HepG2 (cell line): ENCODE measurements at regions not wholly inside any gene's neighbourhood (a gene's known extent, or its start where the extent isn't known, plus 50 kb on each side); places are given as distances from the start of the nearest gene placed in this dataset.

Experiments
- ATAC-seq: fragments of 200-7000 bp; cut with Tn5 transposase; 3 replicates; pipeline ENCODE4 v1.9.1; 2020; ENCODE audit warnings: mild to moderate bottlenecking, moderate library complexity
- BruUV-seq: library from RNA; stranded (reverse); fragments of 400-500 nt; replicated peaks from 2 replicates; lab custom pipeline; 2021; lab: Mats Ljungman, UMichigan
- CTCF ChIA-PET: fragments of 300-600 bp; formaldehyde crosslinking; extraction: SDS; loops from one replicate; lab custom pipeline; 2021; ENCODE audit warnings: low total read pairs, inconsistent platforms, low intra/inter-chr PET ratio; lab: Yijun Ruan, JAX
- POLR2A ChIA-PET: fragments of 350-600 bp; sonication (Branson Sonifier 250); formaldehyde crosslinking; loops from one replicate; lab custom pipeline; 2020; ENCODE audit warnings: antibody characterized with exemption, inconsistent platforms; lab: Yijun Ruan, JAX
- DNase-seq: peaks from one replicate; pipeline ENCODE4 v3.0.0-alpha.2; 2015; ENCODE audit warnings: low spot score
- FAIRE-seq: peaks from 3 replicates; lab custom pipeline; 2011; peaks lifted over from hg19 to GRCh38; lab: Jason Lieb, UNC
- H2AFZ ChIP-seq: one replicate; pipeline ENCODE4 v1.6.1; 2011; ENCODE audit warnings: low read length, inconsistent platforms
- H3K27ac ChIP-seq: fragments of 300-600 bp; 3 replicates; pipeline ENCODE4 v1.8.0; 2011; ENCODE audit warnings: mixed run types, mild to moderate bottlenecking, mixed read lengths, low read length, inconsistent platforms; ENCODE audit not compliant: insufficient read depth; ENCODE audit errors: extremely low read length
- H3K27me3 ChIP-seq, 2 experiments: fragments of 200-600 bp in 1 of 2; 2 replicates in 1 of 2; 3 replicates in 1 of 2; pipeline versions ENCODE4 v1.6.0 to v1.8.0; 2011; ENCODE audit warnings: low read length in 2 of 2, mild to moderate bottlenecking in 2 of 2, moderate library complexity in 2 of 2, inconsistent platforms in 1 of 2; ENCODE audit not compliant: insufficient read depth in 2 of 2, control insufficient read depth in 1 of 2
- H3K36me3 ChIP-seq, 2 experiments: fragments of 200-600 bp in 1 of 2; replicated peaks in 1 of 2; 2 replicates in 1 of 2; 3 replicates in 1 of 2; pipeline versions ENCODE4 v1.5.1 to v1.8.0; 2011; ENCODE audit warnings: low read length in 2 of 2, inconsistent platforms in 1 of 2; ENCODE audit not compliant: insufficient read depth in 2 of 2, control insufficient read depth in 1 of 2
- H3K4me1 ChIP-seq: 2 replicates; pipeline ENCODE4 v1.5.1; 2012; ENCODE audit warnings: low read length, inconsistent platforms; ENCODE audit not compliant: insufficient read depth
- H3K4me2 ChIP-seq: 2 replicates; pipeline ENCODE4 v1.6.0; 2011; ENCODE audit warnings: low read depth, low read length, inconsistent platforms
- H3K4me3 ChIP-seq, 3 experiments: fragments of 200-600 bp in 1 of 3; sonication (generic), shearing (Covaris generic) in 1 of 3; replicated peaks in 1 of 3; 2 replicates each; pipeline ENCODE4 v1.5.1; 2011 to 2016; ENCODE audit warnings: low read length in 3 of 3, inconsistent platforms in 2 of 3, low read depth in 2 of 3, mild to moderate bottlenecking in 2 of 3, control low read depth in 1 of 3, mixed read lengths in 1 of 3; ENCODE audit not compliant: insufficient read depth in 1 of 3
- H3K79me2 ChIP-seq: one replicate; pipeline ENCODE4 v1.6.1; 2011; ENCODE audit warnings: low read length, inconsistent platforms; ENCODE audit not compliant: insufficient read depth
- H3K9ac ChIP-seq: 2 replicates; pipeline ENCODE4 v1.6.0; 2011; ENCODE audit warnings: mild to moderate bottlenecking, low read depth, low read length, inconsistent platforms; ENCODE audit not compliant: insufficient read depth
- H3K9me3 ChIP-seq: 2 replicates; pipeline ENCODE4 v1.5.1; 2012; ENCODE audit warnings: mild to moderate bottlenecking, low read length
- H4K20me1 ChIP-seq: 2 replicates; pipeline ENCODE4 v1.6.0; 2011; ENCODE audit warnings: inconsistent platforms, mild to moderate bottlenecking, low read length, moderate library complexity; ENCODE audit not compliant: insufficient read depth
- BRCA1 ChIP-seq: sonication (generic); formaldehyde crosslinking; IDR thresholded peaks from 2 replicates; pipeline ENCODE4 v1.4.0; 2020; ENCODE audit warnings: missing genetic modification reagents
- ZNF782 ChIP-seq: sonication (generic); formaldehyde crosslinking; IDR thresholded peaks from 2 replicates; pipeline ENCODE4 v1.4.0; 2020; ENCODE audit warnings: missing genetic modification reagents, mild to moderate bottlenecking, borderline replicate concordance
- ZNF839 ChIP-seq: sonication (generic); formaldehyde crosslinking; IDR thresholded peaks from 2 replicates; pipeline ENCODE4 v1.4.0; 2020; ENCODE audit warnings: missing genetic modification reagents, mild to moderate bottlenecking, borderline replicate concordance
- ZNF879 ChIP-seq: sonication (generic); formaldehyde crosslinking; IDR thresholded peaks from 2 replicates; pipeline ENCODE4 v1.8.1; 2023; ENCODE audit warnings: missing genetic modification reagents
- WGBS: methylation state at CpG from one replicate; pipeline ENCODE4 v1.1.6; 2017; ENCODE audit warnings: low lambda C conversion rate; 5-methylcytosine and 5-hydroxymethylcytosine counted together
- in situ Hi-C: cut with HindIII; loops from 2 replicates; pipeline ENCODE4 v1.10.0; 2017; ENCODE audit warnings: low pct_unique_long_range_greater_than_20kb; ENCODE audit not compliant: extremely low pct_ligation_motif_present
- intact Hi-C: fragments of 100-400 bp; cut with micrococcal nuclease; formaldehyde crosslinking; loops from one replicate; pipeline ENCODE4 v1.10.0; 2022; ENCODE audit not compliant: unreplicated experiment
- TF ChIP-seq, protein P1 (sequence below): sonication (generic); formaldehyde crosslinking; IDR thresholded peaks from 2 replicates; pipeline ENCODE4 v1.4.0; 2020; ENCODE audit warnings: missing genetic modification reagents
- TF ChIP-seq, protein P2 (sequence below): fragments of 450-650 bp; IDR thresholded peaks from 2 replicates; pipeline ENCODE4 v1.6.1; 2016

DNA sequence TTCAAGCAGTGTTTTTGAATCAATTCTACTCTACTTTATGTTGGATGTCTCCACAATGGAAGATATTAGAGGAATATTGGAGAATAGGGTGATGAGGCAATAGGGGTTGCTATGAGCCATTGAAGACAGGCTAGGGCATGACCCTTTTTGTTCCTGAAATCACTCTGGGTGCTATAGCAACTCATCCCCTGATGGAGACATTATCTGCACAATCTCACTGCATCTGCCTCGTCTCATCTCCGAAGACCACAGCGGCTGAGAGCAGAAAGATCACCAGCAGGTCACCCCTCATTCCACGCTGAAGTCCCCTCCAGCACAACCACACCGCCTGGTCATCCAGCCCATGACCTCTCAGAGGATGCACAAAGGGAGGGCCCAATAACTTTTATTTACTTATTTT lies 150.4 kb upstream of the TMEM132C start (continued):
- TF ChIP-seq, protein P1, sequence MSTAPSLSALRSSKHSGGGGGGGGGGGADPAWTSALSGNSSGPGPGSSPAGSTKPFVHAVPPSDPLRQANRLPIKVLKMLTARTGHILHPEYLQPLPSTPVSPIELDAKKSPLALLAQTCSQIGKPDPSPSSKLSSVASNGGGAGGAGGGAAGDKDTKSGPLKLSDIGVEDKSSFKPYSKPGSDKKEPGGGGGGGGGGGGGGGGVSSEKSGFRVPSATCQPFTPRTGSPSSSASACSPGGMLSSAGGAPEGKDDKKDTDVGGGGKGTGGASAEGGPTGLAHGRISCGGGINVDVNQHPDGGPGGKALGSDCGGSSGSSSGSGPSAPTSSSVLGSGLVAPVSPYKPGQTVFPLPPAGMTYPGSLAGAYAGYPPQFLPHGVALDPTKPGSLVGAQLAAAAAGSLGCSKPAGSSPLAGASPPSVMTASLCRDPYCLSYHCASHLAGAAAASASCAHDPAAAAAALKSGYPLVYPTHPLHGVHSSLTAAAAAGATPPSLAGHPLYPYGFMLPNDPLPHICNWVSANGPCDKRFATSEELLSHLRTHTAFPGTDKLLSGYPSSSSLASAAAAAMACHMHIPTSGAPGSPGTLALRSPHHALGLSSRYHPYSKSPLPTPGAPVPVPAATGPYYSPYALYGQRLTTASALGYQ (CRISPR knock-in tag), result no peak
- no peak for TF ChIP-seq ZNF879

DNA sequence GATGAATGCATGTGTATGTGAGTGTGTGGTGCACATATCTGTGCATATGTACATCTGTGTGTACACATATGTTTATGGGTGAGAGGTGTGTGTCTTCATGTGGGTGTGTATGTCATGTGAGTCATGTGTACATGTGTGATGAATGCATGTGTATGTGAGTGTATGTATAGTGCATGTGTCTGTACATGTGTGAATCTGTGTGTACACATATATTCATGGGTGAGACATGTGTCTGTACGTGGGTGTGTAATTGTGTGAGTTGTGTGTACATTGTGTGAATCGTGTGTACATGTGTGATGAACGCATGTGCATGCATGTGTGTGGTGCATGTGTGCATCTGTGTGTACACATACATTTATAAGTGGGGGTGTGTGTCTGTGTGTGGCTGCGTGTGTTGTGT lies 146.9 kb upstream of the TMEM132C start:
- Histone ChIP-seq H3K9ac (no peak overlapping the region), H4K20me1 (no peaks in the 10 kb centered on the region), H3K4me1 (no peaks in the 10 kb centered on the region), H3K9me3 (peaks cover 19% of the 10 kb centered on the region), H3K36me3 (no peaks in the 10 kb centered on the region), H3K27me3 (no peaks in the 10 kb centered on the region), H3K27ac (no peak overlapping the region)
- in situ Hi-C loops, result no loop called here
- intact Hi-C loops, result no loop called here
- no TSS peak for BruUV-seq
- TF ChIP-seq, protein P2, sequence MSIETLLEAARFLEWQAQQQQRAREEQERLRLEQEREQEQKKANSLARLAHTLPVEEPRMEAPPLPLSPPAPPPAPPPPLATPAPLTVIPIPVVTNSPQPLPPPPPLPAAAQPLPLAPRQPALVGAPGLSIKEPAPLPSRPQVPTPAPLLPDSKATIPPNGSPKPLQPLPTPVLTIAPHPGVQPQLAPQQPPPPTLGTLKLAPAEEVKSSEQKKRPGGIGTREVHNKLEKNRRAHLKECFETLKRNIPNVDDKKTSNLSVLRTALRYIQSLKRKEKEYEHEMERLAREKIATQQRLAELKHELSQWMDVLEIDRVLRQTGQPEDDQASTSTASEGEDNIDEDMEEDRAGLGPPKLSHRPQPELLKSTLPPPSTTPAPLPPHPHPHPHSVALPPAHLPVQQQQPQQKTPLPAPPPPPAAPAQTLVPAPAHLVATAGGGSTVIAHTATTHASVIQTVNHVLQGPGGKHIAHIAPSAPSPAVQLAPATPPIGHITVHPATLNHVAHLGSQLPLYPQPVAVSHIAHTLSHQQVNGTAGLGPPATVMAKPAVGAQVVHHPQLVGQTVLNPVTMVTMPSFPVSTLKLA, result peak; percentile 95
- TF ChIP-seq ZNF839 (CRISPR knock-in tag), result no peak
- TF ChIP-seq ZNF782, result no peak
- no peak for TF ChIP-seq BRCA1 (CRISPR knock-in tag)
- TF ChIP-seq, all 625 proteins: peak for 1
- FAIRE-seq, result no peak
- H3K4me2 ChIP-seq, result no peak overlapping the region
- no peaks in the 10 kb centered on the region for H3K79me2 ChIP-seq
- WGBS, result 59% methylated on average over 4 of the region's 4 CpGs
- ATAC-seq, result no peak
- H3K4me3 ChIP-seq, result no peak overlapping the region
- CTCF ChIA-PET, result no interaction called here
- DNase-seq, result no peak
- POLR2A ChIA-PET, result no interaction called here
- H2AFZ ChIP-seq, result no peak overlapping the region
